BJ (cell line): ENCODE measurements at regions not wholly inside any gene's neighbourhood (a gene's known extent, or its start where the extent isn't known, plus 50 kb on each side); places are given as distances from the start of the nearest gene placed in this dataset.
A peak's percentile ranks its signal among the peaks of the same experiment; 100 is the strongest.
"Not testable (repeated sequence)": the region's sequence is repeated elsewhere in the genome, so short reads cannot be mapped to it uniquely, and the experiment has no call there.

ENCODE experiments used
- CTCF ChIA-PET: fragments of 350-600 bp; formaldehyde crosslinking; extraction: SDS; loops from one replicate; lab custom pipeline; 2021; ENCODE audit warnings: antibody characterized with exemption, inconsistent platforms; lab: Yijun Ruan, JAX
- POLR2A ChIA-PET: fragments of 300-600 bp; sonication (Branson Sonifier 250); formaldehyde crosslinking; extraction: SDS; loops from one replicate; lab custom pipeline; 2021; ENCODE audit warnings: antibody characterized with exemption; lab: Charles Lee
- DNase-seq: peaks from one replicate; pipeline ENCODE4 v3.0.0-alpha.2; 2011; ENCODE audit warnings: low read depth
- H3K27me3 ChIP-seq: 2 replicates; pipeline ENCODE4 v1.6.0; 2011; ENCODE audit warnings: low read length; ENCODE audit not compliant: control insufficient read depth, insufficient read depth
- H3K36me3 ChIP-seq: 2 replicates; pipeline ENCODE4 v1.5.1; 2011; ENCODE audit warnings: low read length; ENCODE audit not compliant: control insufficient read depth, insufficient read depth
- H3K4me3 ChIP-seq: 2 replicates; pipeline ENCODE4 v1.5.1; 2011; ENCODE audit warnings: low read depth, mild to moderate bottlenecking, control low read depth, low read length
- CTCF ChIP-seq: IDR thresholded peaks from 2 replicates; pipeline ENCODE4 v1.5.1; 2011; ENCODE audit warnings: low read depth, mild to moderate bottlenecking, control low read depth, inconsistent platforms, low read length, moderate library complexity; ENCODE audit not compliant: insufficient read depth

GRCh38 chr4:66567551-66567950, 897.3 kb upstream of the EPHA5 start:
- TF ChIP-seq CTCF, result no peak
- Histone ChIP-seq H3K4me3 (no peak overlapping the region), H3K27me3 (no peaks in the 10 kb centered on the region), H3K36me3 (no peaks in the 10 kb centered on the region)
- ChIA-PET POLR2A (no interaction called here), CTCF (no interaction called here)
- no peak for DNase-seq

- Histone ChIP-seq H3K36me3 (no peaks in the 10 kb centered on the region), H3K4me3 (no peak overlapping the region), H3K27me3 (no peaks in the 10 kb centered on the region)
- no peak for DNase-seq
- TF ChIP-seq CTCF, result no peak
- ChIA-PET POLR2A (interaction anchor here (0.8 kb wide), 1 partner anchor 10 kb away, joined by 5 read pairs; no protein-coding TSS in a partner anchor), CTCF (interaction anchor here (1.0 kb wide), 1 partner anchor 9 kb away, joined by 3 read pairs; no protein-coding TSS in a partner anchor)
Measured at GRCh38 chr4:66565801-66566200, 895.5 kb upstream of the EPHA5 start.

GRCh38 chr4:66564901-66565651, 894.8 kb upstream of the EPHA5 start:
- ChIA-PET POLR2A (interaction anchor here (0.6 to 0.8 kb wide), 4 partner anchors 8 to 1612 kb away, joined by 3 to 8 read pairs (median 6); no protein-coding TSS in a partner anchor), CTCF (interaction anchor here (1.0 kb wide), 1 partner anchor 10 kb away, joined by 3 read pairs; no protein-coding TSS in a partner anchor)
- Histone ChIP-seq H3K36me3 (no peaks in the 10 kb centered on the region), H3K27me3 (no peaks in the 10 kb centered on the region), H3K4me3 (no peak overlapping the region; the same call in 1 of the 2 replicates)
- no peak for TF ChIP-seq CTCF
- peak; percentile 95 for DNase-seq

- POLR2A ChIA-PET, result no interaction called here
- no peaks in the 10 kb centered on the region for H3K27me3 ChIP-seq
- no peak for TF ChIP-seq CTCF
- no peaks in the 10 kb centered on the region for H3K36me3 ChIP-seq
- DNase-seq, result no peak
- H3K4me3 ChIP-seq, result no peak overlapping the region
- CTCF ChIA-PET, result interaction anchor here (1.7 kb wide), 1 partner anchor 10 kb away, joined by 5 read pairs; no protein-coding TSS in a partner anchor
Measured at GRCh38 chr4:66562276-66562806, 892.1 kb upstream of the EPHA5 start.

- CTCF ChIA-PET, DNase-seq, H3K4me3 ChIP-seq, POLR2A ChIA-PET, H3K27me3 ChIP-seq, H3K36me3 ChIP-seq: not testable (repeated sequence)
Measured at GRCh38 chr4:66561465-66562053, 891.3 kb upstream of the EPHA5 start.
